Lung microvascular endothelial cell (primary cell): ENCODE measurements at regions not wholly inside any gene's neighbourhood (a gene's known extent, or its start where the extent isn't known, plus 50 kb on each side); places are given as distances from the start of the nearest gene placed in this dataset.
A peak's percentile ranks its signal among the peaks of the same experiment; 100 is the strongest.

Source experiments
- DNase-seq, 2 donors: peaks; one replicate each; pipeline versions ENCODE4 v3.0.0 to v3.0.0-alpha.2; 2010; ENCODE audit warnings: low read depth in 2 of 2

DNA sequence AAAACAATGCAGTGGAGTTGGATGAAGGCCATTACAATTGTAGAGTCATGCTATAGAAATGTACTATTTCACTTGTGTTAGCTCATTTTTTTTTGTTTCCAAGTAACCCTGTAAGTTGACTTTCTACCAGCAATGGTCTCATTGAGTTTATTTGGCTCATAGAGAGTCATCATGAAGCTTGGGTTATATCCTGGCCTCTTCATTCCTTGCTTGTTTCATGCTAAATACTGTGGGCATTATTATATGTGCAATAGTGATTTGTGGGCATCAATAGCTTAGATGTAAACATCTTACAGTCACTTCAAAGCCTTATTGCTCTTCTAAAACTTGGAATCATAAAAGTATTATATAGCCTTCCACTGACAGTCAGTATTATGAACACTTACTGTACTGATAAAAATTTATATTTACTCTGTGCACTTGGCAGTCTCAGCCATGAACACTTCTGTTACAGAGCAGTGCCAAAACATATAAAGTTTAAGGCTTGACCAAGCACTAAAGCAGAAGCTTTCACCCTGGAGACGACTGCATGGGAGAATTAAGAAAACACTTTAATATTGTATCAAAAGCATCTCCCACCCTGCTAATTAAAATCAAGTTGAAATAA is 751.2 kb downstream of the SATB2 start:
- DNase-seq = no peak

DNA sequence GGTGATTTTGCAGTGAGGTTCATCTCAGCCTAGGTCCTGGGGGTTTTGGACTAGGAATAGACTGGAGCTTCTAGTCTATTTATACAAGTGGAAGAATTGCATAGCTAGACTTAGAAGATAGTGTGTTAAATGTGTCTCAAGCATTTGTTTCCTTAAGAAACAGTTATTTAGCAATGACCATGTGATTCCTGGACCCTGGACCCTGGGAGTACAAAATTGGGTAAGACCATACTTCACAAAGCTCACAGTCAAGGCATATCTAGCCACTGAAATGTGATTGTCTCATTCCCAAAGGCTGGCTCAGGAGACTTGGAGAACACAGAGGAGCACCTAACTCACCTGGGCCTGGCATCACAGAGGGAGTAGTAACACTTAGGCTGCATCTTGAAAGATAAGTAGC is 754.5 kb downstream of the SATB2 start:
- no peak for DNase-seq

DNA sequence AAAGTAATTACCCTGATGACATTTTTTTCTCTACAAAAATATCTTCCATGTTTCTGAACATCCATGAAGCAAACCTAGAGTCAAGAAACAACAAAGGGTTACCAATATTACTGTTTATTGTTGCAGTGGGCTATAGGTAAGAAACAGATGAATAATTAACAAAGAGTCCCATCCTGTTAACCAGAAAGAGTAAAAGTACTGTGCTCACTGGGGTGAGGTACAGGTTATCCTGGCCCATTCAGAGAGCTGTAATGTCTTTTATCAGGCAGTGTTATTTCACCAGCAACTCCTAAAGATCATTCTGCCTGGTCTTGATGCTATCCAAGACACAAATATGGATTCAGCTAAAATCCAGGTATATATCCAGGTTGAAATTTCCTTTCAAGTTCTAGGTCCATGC is 754.9 kb downstream of the SATB2 start:
- no peak for DNase-seq

- DNase-seq = no peak
Observed at GRCh38 chr2:198701481-198701880, 756.3 kb downstream of the SATB2 start.

GRCh38 chr2:198700319-198700718 is 757.4 kb downstream of the SATB2 start:
- DNase-seq = no peak

DNA sequence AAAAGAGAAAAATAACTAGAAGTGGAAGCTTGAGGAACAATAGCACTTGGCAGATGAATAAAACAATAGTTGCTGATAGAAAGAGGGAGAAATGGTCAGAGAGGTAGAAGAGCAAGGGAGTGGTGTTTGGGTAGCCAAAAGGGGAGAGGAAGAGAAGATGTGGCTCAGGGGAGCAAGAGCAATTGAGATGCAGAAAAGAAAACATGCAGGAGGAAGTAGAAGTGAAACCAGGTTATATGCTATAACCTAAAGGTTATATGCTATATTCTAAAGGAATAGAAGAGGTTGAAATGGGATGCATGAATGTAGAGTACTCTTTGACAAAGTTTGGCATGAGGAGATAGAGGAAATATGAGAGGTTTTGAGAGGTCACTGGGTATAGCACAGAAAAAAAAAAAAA is 759.5 kb downstream of the SATB2 start:
- DNase-seq = no peak

- no peak for DNase-seq
Observed at GRCh38 chr2:198697794-198698193, 759.9 kb downstream of the SATB2 start.

DNA sequence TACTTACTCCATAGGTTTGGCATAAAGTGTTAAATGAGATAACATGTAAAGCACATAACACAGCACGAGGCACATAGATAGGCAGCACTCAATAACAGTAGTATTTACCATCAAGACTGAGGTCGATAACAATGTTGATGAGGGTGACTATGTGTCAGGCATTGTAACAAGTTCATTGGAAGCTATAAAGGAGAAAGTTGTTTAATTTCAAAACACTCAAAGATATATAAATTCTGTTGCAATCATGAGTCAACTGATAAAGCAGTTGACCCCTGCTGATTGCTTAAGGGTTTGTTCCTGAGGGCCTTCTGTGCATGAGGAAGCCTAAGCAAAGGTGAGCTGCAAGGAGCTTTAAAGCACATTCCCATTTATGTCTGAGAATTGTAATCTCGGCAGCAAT is 760.5 kb downstream of the SATB2 start:
- no peak for DNase-seq

DNA sequence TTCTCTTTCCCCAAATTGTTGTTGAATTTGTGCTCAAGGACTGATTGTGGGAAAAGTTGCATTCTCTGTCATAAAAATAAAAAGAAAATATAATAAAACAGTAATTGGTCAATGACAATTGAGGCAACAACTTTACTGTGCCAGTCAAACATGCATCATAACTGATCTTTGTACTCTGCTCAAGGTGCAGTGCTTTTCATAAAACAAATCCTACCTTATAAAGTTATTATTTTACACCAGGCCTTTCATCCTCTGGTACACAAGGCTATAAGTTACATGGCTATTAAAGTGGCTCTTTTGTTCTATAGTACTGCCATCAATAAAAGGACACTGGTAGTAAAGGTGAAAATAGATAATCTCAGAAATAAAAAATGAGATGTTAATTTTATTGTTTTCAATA is 761.9 kb downstream of the SATB2 start:
- no peak for DNase-seq

DNA sequence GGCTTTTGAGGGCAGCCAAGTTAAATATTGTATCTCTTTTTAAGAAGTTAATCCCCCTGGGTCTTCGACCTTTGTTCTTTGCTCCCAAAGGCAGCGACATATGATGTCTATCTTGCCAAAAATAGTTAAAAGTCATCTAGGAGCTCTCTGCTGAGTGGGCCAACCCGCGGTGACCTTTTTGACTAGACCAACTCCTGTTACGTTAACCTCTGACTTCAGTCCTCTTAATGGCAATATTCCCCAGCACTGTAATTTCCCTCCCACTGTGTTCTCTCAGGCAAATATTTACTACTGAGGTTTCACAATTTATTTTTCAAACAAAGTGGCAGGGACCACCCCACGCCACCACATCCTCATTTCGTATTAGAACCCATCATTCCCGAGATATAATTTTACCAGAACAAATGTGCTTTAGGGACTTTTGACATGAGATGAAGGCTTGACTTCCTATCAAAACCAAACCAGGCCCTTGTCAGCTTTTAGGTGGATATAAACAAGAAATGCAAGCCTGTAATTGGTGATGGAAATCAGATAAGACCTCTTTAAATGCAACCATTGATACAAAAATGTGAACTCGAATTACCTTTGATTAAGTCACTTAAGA is 764.7 kb downstream of the SATB2 start:
- DNase-seq = no peak

DNA sequence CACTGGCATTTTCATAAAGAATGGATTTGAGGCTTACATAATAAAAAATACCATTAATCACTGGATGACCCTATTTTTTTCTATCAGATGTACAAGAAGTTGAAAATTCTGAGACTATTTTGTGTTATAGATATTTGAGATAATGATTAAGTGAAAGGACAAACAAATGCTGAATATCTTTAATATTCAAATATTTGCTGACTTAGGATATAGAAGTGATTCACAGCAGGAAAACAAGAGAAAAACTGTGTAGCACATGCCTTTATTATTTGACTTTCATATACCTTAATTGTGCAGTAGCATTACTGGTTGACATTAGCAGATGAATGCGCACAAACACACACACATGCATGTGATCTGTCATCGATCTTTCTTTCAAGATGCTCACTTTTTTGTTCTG is 766.5 kb downstream of the SATB2 start:
- no peak for DNase-seq

DNA sequence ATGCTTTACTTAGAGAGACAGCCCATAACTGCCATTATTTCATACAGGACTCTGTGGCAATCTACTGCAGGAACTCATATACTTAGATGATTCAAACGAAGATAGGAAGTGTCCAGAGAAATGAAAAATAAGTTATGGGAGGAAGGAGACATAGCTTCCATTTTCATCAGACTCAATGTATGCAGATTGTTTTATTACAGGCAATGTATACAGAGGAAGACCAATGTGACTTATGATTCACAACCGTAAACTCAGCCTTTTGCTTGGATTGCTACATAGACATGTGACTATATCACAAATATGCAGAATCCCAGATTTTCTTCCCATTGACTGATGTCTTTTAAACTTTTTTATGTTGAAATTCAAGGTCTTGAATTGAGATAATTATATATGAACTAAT is 793.4 kb downstream of the SATB2 start:
- no peak for DNase-seq

DNA sequence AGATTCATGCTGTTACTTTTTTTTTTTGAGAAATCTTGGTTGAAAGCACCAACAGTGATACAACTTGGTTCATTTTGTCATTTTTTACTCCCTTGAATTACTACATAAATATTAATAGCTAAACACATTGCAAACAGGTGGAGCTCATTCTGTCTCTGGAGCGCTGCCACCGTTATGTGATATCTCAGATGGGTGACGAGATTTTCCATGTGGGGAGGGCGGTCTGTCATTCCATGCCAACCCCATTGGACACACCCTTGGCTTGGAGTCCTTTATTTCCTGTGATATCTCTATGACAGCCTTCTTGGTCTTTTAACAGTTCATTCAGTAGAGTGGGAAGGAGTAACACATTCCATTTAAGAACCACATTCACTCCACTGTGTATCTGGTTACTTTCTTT is 794.8 kb downstream of the SATB2 start:
- no peak for DNase-seq

DNA sequence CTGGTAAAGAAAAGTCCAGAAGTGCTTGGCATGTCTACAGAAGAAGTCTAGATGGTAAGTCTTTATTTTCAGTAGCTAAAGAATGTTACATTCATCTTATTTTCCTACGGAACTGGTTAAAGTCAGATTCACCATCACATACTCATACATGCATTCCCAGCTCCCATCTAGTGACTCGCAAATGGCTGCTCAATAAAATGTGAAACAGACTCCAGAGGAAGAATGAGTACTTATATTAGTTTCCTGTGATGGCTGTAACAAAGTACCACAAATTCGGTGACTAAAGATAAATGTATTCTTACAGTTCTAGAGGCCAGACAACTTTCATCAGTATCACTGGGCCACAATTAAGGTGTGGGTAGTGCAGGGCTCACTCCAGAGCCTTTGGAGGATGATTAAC is 797.2 kb downstream of the SATB2 start:
- no peak for DNase-seq

GRCh38 chr2:198659096-198659870 is 798.5 kb downstream of the SATB2 start:
- no peak for DNase-seq

- DNase-seq = peak; percentile 13 to 26
Observed at GRCh38 chr2:198657512-198658121, 800.1 kb downstream of the SATB2 start.

DNA sequence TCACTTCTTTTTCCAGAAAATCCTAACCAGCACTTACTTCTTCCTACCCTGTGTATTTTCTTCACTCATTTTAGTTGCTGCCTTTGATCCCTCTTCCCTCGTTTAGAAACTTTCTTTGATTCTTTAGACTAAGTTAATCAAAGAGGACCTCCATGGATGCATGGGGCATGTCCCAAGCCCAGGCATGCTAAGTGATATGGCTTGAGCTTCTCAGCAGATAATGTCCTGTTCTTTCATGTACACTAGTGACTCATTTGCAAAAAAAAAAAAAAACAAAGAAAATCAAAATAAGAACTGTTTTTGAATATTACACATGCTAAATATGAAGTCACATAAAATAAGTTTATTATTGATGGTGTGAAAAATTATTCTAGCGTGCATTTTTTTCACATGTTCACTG is 800.9 kb downstream of the SATB2 start:
- no peak for DNase-seq

DNA sequence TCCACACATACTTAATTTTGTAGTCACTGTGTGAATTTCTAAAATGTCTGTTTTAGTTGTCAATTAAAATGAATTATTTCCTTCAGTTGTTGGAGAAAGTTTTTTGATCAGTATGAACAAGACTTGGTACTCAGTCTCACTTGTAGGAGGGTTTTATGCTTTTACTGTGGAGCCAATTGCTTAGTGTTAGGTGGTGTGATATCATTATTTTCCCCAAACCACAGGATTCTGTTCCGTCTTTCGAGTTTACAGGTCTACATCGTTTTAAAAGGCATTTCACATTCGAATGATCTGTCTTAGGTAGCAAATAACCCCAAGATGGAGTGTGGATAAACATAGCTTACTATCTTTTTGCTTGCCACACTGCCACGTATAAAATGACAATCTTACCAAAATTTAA is 803.1 kb downstream of the SATB2 start:
- no peak for DNase-seq

DNA sequence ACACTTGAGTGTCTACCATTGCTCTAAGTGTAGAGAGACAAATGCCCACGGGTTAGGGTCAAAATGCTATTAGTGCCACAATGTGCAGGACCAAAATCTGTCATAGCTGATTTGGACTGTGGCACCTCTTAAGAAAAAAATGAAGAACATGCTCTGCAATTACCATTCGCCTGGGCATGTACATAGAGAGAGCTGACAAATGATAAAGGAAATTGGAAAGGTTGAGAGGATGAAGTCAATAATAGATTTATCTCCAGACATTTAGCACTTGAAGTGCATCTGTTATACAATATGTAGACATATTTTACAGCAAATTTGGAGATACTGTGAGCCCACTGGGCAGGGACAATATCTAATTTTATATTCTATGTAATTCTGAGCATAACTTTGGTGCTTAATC is 804.4 kb downstream of the SATB2 start:
- DNase-seq = no peak

DNA sequence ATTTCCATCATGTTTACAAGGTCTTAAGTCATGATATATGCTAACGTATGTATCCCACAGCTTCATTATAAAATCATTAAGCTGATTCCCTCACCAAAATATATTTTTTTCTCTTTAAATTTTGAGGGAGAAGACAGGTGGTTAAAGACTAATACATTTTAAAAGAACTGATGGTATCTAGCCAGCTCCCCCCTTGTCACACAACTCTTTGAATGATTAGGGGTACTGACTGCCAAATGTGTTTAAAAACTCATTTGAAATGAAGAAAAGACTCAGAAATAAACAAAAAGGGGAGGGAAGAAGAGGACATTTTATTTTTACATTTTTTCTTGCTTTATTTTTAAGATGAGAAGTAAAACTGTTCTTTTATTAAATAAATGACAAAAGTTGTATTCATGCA is 805.3 kb downstream of the SATB2 start:
- DNase-seq = no peak

DNA sequence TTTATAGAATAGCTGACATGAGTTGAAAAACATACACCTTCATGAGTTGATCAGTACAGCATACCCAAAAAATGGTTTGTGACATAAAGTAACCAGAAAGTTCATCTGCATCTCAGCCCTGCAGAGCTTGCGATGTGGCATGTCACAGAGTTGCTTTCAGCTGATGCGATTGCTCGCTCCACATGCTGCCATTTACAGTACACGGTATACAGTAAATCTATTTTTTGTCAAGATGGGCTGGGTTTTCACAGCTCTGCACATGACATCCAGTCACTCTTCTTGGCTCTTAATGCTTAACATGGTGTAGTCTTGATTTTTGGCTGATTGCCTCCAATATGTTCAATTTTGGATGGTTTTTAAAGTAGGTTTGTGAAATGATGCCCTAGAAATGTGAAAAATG is 811.9 kb downstream of the SATB2 start:
- no peak for DNase-seq

GRCh38 chr2:198641161-198641560 is 816.6 kb downstream of the SATB2 start:
- no peak for DNase-seq

- no peak for DNase-seq
Observed at GRCh38 chr2:198640463-198640862, 817.3 kb downstream of the SATB2 start.
